Loucy (cell line): ENCODE measurements at regions not wholly inside any gene's neighbourhood (a gene's known extent, or its start where the extent isn't known, plus 50 kb on each side); places are given as distances from the start of the nearest gene placed in this dataset.

Source experiments
- H2AFZ ChIP-seq: fragments of 200-600 bp; sonication (generic); 2 replicates; pipeline ENCODE4 v1.6.0; 2016; ENCODE audit warnings: antibody characterized with exemption, mild to moderate bottlenecking, low read length, moderate library complexity
- H3F3A ChIP-seq: fragments of 200-600 bp; 2 replicates; pipeline ENCODE4 v1.6.0; 2016; ENCODE audit warnings: antibody characterized with exemption, low read depth, mild to moderate bottlenecking
- H3K27me3 ChIP-seq: fragments of 200-600 bp; sonication (generic); 2 replicates; pipeline ENCODE4 v1.6.1; 2014; ENCODE audit warnings: low read length, mild to moderate bottlenecking; ENCODE audit not compliant: insufficient read depth, poor library complexity, severe bottlenecking
- H3K36me3 ChIP-seq: fragments of 200-600 bp; sonication (generic); 2 replicates; pipeline ENCODE4 v1.6.1; 2016; ENCODE audit warnings: low read length; ENCODE audit not compliant: insufficient read depth
- H3K4me1 ChIP-seq: fragments of 200-600 bp; sonication (generic); 2 replicates; pipeline ENCODE4 v1.5.1; 2014; ENCODE audit warnings: low read length, mild to moderate bottlenecking; ENCODE audit not compliant: insufficient read depth, poor library complexity, severe bottlenecking
- H3K4me2 ChIP-seq: fragments of 200-600 bp; sonication (generic); 2 replicates; pipeline ENCODE4 v1.6.0; 2014; ENCODE audit warnings: antibody characterized with exemption, low read length, low read depth, mild to moderate bottlenecking; ENCODE audit not compliant: poor library complexity, severe bottlenecking
- H3K4me3 ChIP-seq: fragments of 200-600 bp; sonication (generic); 2 replicates; pipeline ENCODE4 v1.5.1; 2014; ENCODE audit warnings: low read length, mild to moderate bottlenecking, mixed read lengths; ENCODE audit not compliant: poor library complexity, severe bottlenecking
- H3K79me2 ChIP-seq: fragments of 200-600 bp; sonication (generic); 2 replicates; pipeline ENCODE4 v1.6.1; 2014; ENCODE audit warnings: low read length; ENCODE audit not compliant: insufficient read depth
- H3K9ac ChIP-seq: fragments of 200-600 bp; sonication (generic); 2 replicates; pipeline ENCODE4 v1.6.0; 2014; ENCODE audit warnings: mild to moderate bottlenecking, low read depth, low read length, moderate library complexity; ENCODE audit not compliant: poor library complexity, severe bottlenecking
- H3K9me2 ChIP-seq: fragments of 200-600 bp; sonication (generic); replicated peaks from 2 replicates; pipeline ENCODE4 v1.6.1; 2016; ENCODE audit warnings: low read depth, low read length, mixed read lengths
- H3K9me3 ChIP-seq: fragments of 200-600 bp; sonication (generic); 2 replicates; pipeline ENCODE4 v1.6.1; 2014; ENCODE audit warnings: mild to moderate bottlenecking, antibody characterized with exemption, low read length, low read depth; ENCODE audit not compliant: insufficient read depth
- H4K20me1 ChIP-seq: fragments of 200-600 bp; sonication (generic); 2 replicates; pipeline ENCODE4 v1.6.0; 2014; ENCODE audit warnings: antibody characterized with exemption, low read length, mild to moderate bottlenecking; ENCODE audit not compliant: insufficient read depth, poor library complexity, severe bottlenecking
- EZH2phosphoT487 ChIP-seq: fragments of 200-600 bp; IDR thresholded peaks from 2 replicates; pipeline ENCODE4 v1.6.1; 2018; ENCODE audit warnings: antibody characterized with exemption, mild to moderate bottlenecking, moderate library complexity, borderline replicate concordance
- TF ChIP-seq, protein P1 (sequence below): fragments of 200-600 bp; sonication (generic); conservative IDR thresholded peaks from 2 replicates; pipeline ENCODE4 v1.5.1; 2014; ENCODE audit warnings: mild to moderate bottlenecking, antibody characterized with exemption, low read length

DNA sequence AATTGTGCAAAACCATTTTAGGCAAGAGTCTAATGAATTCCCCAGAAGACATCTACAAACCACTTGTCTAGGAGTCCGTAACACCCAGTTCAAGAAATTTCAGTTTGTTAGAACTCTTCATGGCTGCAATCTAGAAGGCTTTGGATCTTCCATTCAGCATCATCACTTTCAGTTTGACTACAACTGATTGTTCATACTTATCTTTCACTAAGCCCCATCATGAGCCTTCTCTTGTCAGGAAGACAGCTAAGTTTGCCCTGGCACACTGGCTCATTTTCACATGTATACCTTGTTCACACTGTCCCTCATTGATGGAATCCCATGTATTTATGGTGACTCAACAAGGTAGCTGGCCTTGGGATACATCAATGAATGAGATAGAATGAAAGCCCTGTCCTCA, 898.4 kb upstream of the CELF4 start:
- Histone ChIP-seq H3K79me2 (no peaks in the 10 kb centered on the region), H3K4me3 (no peak overlapping the region), H2AFZ (no peak overlapping the region), H3K4me2 (no peak overlapping the region), H3K9me2 (no peaks in the 10 kb centered on the region), H3K9ac (no peak overlapping the region), H3F3A (no peaks in the 10 kb centered on the region), H3K36me3 (no peaks in the 10 kb centered on the region), H3K9me3 (no peaks in the 10 kb centered on the region), H3K27me3 (no peaks in the 10 kb centered on the region), H3K4me1 (no peaks in the 10 kb centered on the region), H4K20me1 (no peaks in the 10 kb centered on the region)
- TF ChIP-seq, protein P1, sequence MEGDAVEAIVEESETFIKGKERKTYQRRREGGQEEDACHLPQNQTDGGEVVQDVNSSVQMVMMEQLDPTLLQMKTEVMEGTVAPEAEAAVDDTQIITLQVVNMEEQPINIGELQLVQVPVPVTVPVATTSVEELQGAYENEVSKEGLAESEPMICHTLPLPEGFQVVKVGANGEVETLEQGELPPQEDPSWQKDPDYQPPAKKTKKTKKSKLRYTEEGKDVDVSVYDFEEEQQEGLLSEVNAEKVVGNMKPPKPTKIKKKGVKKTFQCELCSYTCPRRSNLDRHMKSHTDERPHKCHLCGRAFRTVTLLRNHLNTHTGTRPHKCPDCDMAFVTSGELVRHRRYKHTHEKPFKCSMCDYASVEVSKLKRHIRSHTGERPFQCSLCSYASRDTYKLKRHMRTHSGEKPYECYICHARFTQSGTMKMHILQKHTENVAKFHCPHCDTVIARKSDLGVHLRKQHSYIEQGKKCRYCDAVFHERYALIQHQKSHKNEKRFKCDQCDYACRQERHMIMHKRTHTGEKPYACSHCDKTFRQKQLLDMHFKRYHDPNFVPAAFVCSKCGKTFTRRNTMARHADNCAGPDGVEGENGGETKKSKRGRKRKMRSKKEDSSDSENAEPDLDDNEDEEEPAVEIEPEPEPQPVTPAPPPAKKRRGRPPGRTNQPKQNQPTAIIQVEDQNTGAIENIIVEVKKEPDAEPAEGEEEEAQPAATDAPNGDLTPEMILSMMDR: no peak
- TF ChIP-seq EZH2phosphoT487: no peak

- H2AFZ ChIP-seq: no peak overlapping the region
- no peaks in the 10 kb centered on the region for H3K79me2 ChIP-seq
- H3K4me1 ChIP-seq: no peaks in the 10 kb centered on the region
- H4K20me1 ChIP-seq: no peaks in the 10 kb centered on the region
- H3K9me3 ChIP-seq: no peaks in the 10 kb centered on the region
- H3K36me3 ChIP-seq: no peaks in the 10 kb centered on the region
- TF ChIP-seq EZH2phosphoT487: no peak
- TF ChIP-seq, protein P1: no peak
- H3K4me3 ChIP-seq: no peak overlapping the region
- H3K9me2 ChIP-seq: no peaks in the 10 kb centered on the region
- no peak overlapping the region for H3K4me2 ChIP-seq
- H3K27me3 ChIP-seq: no peaks in the 10 kb centered on the region
- no peak overlapping the region for H3K9ac ChIP-seq
- no peaks in the 10 kb centered on the region for H3F3A ChIP-seq
These were observed 895.1 kb upstream of the CELF4 start for GRCh38 chr18:38460657-38461056.

DNA sequence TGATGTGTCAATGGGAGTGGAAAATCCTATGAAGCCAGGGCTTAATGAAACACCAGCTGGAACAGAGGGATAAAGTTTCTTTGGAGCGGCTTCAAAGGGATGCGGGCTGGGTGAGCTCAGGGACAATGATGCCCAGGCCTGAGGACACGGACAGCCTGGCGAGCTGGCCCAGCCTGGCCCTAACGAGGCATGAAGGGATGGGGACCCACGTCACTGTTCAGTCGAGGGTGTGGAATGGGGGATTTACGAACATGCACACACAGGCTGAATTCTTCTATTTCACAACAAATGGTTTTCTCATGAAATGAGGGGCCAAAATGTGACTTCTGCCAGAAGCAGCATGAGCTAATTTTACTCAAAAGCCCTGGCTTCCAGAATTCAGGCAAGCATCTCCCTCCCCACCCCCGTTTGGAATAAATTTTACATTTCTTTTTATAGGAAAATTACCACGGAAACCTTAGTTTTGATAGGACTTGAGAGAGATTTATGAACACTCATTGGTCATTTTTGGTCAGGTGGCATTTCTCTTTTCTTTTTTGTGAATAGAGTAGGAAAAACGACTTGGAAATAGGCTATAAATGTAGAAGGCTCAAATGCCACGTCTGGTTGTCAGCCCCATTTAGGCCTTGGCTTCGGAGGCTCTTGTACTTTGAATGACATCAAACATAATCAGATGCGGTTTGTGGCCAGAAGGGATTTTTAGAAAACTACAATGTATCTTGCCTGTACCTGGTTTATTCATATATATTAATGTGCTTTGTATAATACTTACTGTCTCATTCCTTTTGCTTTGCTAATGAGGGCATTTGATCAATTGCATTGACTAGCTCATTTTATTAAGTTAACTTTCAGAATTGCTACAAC, 893.8 kb upstream of the CELF4 start:
- Histone ChIP-seq H2AFZ (no peak overlapping the region), H3K79me2 (no peaks in the 10 kb centered on the region), H3K4me3 (no peak overlapping the region), H3K4me1 (no peaks in the 10 kb centered on the region), H3K4me2 (no peak overlapping the region), H4K20me1 (no peaks in the 10 kb centered on the region), H3K36me3 (no peaks in the 10 kb centered on the region), H3K9me2 (no peaks in the 10 kb centered on the region), H3K9me3 (no peaks in the 10 kb centered on the region), H3K27me3 (no peaks in the 10 kb centered on the region), H3F3A (no peaks in the 10 kb centered on the region), H3K9ac (no peak overlapping the region)
- TF ChIP-seq, protein P1: no peak
- TF ChIP-seq EZH2phosphoT487: no peak
